Testis (tissue), 2 donors: ENCODE measurements at regions not wholly inside any gene's neighbourhood (a gene's known extent, or its start where the extent isn't known, plus 50 kb on each side); places are given as distances from the start of the nearest gene placed in this dataset.

Experiments used
- DNase-seq: peaks from one replicate; pipeline ENCODE4 v3.0.0-alpha.2; 2019
- H3K27ac ChIP-seq, 2 donors: fragments of 200-600 bp; sonication (generic); one replicate each; pipeline ENCODE4 v1.5.1; 2019
- H3K27me3 ChIP-seq: fragments of 200-600 bp; sonication (generic); one replicate; pipeline ENCODE4 v1.5.1; 2019
- H3K36me3 ChIP-seq: fragments of 200-600 bp; sonication (generic); one replicate; pipeline ENCODE4 v1.5.1; 2017; ENCODE audit warnings: low read depth; ENCODE audit errors: missing control alignments
- H3K4me1 ChIP-seq: fragments of 200-600 bp; sonication (generic); one replicate; pipeline ENCODE4 v1.5.1; 2019
- H3K4me3 ChIP-seq, 2 donors: fragments of 200-600 bp; sonication (generic); one replicate each; pipeline ENCODE4 v1.5.1; 2017 to 2019
- H3K9me3 ChIP-seq: fragments of 200-600 bp; sonication (generic); one replicate; pipeline ENCODE4 v1.5.1; 2017
- POLR2A ChIP-seq: fragments of 450-650 bp; IDR thresholded peaks from one replicate; pipeline ENCODE4 v1.6.1; 2017; ENCODE audit warnings: antibody characterized with exemption, mild to moderate bottlenecking, moderate library complexity
- WGBS, 2 donors: methylation state at CpG; one replicate each; pipeline ENCODE4 v1.1.5; 2018; 5-methylcytosine and 5-hydroxymethylcytosine counted together
- intact Hi-C: fragments of 100-400 bp; cut with DNase I; formaldehyde crosslinking; loops from one replicate; pipeline ENCODE4 v1.15.1; 2023; ENCODE audit warnings: low total_unique reads
- TF ChIP-seq, protein P1 (sequence below), 3 experiments: fragments of 450-650 bp in 2 of 3; fragments of 200-600 bp in 1 of 3; sonication (generic) in 1 of 3; IDR thresholded peaks; one replicate each; pipeline ENCODE4 v1.5.1; 2016 to 2019; ENCODE audit warnings: antibody characterized with exemption in 3 of 3, mild to moderate bottlenecking in 2 of 3, moderate library complexity in 1 of 3

DNA sequence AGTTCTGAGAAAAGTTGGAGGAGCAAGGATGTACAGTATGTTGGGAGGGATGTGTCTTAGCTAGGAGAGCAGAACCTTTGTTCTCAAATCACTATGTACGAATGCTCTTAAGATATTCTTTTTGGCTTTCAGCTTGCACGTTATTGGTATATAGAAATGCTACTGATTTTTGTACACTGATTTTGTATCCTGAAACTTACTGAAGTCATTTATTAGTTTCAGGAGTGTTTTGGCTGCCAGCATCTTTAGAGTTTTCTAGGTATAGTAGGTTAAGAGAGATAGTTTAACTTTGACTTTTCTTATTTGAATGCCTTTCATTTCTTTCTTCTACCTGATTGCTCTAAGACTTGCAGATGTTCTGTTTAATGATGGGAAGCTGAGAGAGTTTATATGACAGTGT, 442.8 kb upstream of the FBXO33 start:
- TF ChIP-seq, protein P1, sequence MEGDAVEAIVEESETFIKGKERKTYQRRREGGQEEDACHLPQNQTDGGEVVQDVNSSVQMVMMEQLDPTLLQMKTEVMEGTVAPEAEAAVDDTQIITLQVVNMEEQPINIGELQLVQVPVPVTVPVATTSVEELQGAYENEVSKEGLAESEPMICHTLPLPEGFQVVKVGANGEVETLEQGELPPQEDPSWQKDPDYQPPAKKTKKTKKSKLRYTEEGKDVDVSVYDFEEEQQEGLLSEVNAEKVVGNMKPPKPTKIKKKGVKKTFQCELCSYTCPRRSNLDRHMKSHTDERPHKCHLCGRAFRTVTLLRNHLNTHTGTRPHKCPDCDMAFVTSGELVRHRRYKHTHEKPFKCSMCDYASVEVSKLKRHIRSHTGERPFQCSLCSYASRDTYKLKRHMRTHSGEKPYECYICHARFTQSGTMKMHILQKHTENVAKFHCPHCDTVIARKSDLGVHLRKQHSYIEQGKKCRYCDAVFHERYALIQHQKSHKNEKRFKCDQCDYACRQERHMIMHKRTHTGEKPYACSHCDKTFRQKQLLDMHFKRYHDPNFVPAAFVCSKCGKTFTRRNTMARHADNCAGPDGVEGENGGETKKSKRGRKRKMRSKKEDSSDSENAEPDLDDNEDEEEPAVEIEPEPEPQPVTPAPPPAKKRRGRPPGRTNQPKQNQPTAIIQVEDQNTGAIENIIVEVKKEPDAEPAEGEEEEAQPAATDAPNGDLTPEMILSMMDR (IDR thresholded peaks at IDR 0.05): no peak
- no peak for TF ChIP-seq POLR2A
- Histone ChIP-seq H3K27me3 (no peaks in the 10 kb centered on the region), H3K36me3 (no peaks in the 10 kb centered on the region), H3K27ac (no peak overlapping the region), H3K4me1 (no peaks in the 10 kb centered on the region), H3K4me3 (no peak overlapping the region), H3K9me3 (no peaks in the 10 kb centered on the region)
- 88 to 90% methylated on average over 2 of the region's 2 CpGs for WGBS, 2 donors
- intact Hi-C loops: no loop called here
- no peak for DNase-seq

DNA sequence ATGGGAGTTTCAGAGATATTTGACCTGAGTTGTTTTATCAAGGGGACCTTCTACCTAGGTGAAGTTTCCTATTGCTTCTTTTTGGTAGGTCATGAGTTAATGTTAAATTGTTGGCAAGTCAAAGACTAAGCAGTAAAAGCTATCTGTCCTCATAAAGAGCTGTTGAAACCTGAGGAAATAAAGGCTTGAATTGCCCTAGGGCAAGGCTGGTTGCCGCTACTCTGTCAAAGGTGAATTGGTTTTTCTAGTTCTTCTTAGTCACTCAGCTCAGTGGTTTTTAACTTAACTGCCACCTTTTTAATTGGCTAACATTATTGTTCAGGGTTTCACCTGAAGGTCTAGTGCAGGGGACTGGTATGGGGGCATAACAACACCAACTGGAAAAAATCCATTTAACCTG, 441.6 kb upstream of the FBXO33 start:
- Histone ChIP-seq H3K27me3 (no peaks in the 10 kb centered on the region), H3K36me3 (no peaks in the 10 kb centered on the region), H3K4me1 (no peaks in the 10 kb centered on the region), H3K9me3 (no peaks in the 10 kb centered on the region), H3K4me3 (no peak overlapping the region), H3K27ac (no peak overlapping the region)
- TF ChIP-seq, protein P1 (IDR thresholded peaks at IDR 0.05): no peak
- TF ChIP-seq POLR2A: no peak
- WGBS, 2 donors: 51 to 89% methylated on average over 1 of the region's 1 CpG
- intact Hi-C loops: no loop called here
- no peak for DNase-seq

DNA sequence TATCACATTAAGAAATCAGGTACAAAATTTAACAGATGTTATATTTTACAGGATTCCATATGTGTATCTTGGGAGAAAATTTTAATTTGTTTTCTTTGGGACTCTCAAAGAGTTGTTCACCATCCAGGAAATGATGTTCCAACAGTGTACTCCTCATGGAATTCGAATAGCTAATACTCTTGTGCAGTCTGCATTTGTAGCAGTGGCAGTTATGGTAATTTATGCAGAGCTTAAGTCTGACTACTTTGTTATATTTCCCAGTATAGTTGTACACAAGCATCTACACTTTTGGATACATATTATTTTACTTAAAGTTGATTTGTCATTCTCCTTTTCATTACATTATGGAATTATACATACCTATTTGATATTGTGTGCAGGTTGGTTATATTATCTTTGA, 436.7 kb upstream of the FBXO33 start:
- TF ChIP-seq, protein P1 (IDR thresholded peaks at IDR 0.05): no peak
- TF ChIP-seq POLR2A: no peak
- intact Hi-C loops: no loop called here

DNA sequence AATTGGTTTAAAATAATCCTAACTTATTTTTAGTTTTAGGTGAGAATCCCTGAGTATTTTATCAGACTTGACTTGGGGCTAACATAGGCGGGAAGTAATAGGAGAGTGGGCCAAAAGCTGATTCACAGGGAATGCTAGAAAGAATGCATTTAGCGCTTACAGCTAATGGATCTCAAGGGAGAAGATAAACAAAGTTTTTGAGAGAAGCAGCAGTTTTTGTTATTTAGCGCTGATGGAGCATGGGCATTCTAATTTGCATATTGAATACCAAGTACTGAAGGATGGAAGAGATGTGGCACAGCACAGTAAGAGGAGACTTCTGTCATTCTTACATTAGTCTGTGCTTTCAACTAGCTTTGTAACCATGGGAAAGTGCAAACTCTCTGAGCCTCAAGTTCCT, 436.0 kb upstream of the FBXO33 start:
- no peak overlapping the region for H3K4me3 ChIP-seq
- H3K4me1 ChIP-seq: no peaks in the 10 kb centered on the region
- no peak overlapping the region for H3K27ac ChIP-seq
- H3K27me3 ChIP-seq: no peaks in the 10 kb centered on the region
- no peaks in the 10 kb centered on the region for H3K9me3 ChIP-seq
- intact Hi-C loops: no loop called here
- no peak for DNase-seq
- 49 to 58% methylated on average over 3 of the region's 3 CpGs for WGBS, 2 donors
- no peaks in the 10 kb centered on the region for H3K36me3 ChIP-seq
- TF ChIP-seq, protein P1 (IDR thresholded peaks at IDR 0.05): no peak
- TF ChIP-seq POLR2A: no peak

More for the DNA sequence above, 436.7 kb upstream of the FBXO33 start:
- no peaks in the 10 kb centered on the region for H3K4me1 ChIP-seq
- no peaks in the 10 kb centered on the region for H3K36me3 ChIP-seq
- no peaks in the 10 kb centered on the region for H3K27me3 ChIP-seq
- WGBS, 2 donors: 48 to 65% methylated on average over 1 of the region's 1 CpG
- H3K4me3 ChIP-seq: no peak overlapping the region
- H3K9me3 ChIP-seq: no peaks in the 10 kb centered on the region
- DNase-seq: no peak
- H3K27ac ChIP-seq: no peak overlapping the region

DNA sequence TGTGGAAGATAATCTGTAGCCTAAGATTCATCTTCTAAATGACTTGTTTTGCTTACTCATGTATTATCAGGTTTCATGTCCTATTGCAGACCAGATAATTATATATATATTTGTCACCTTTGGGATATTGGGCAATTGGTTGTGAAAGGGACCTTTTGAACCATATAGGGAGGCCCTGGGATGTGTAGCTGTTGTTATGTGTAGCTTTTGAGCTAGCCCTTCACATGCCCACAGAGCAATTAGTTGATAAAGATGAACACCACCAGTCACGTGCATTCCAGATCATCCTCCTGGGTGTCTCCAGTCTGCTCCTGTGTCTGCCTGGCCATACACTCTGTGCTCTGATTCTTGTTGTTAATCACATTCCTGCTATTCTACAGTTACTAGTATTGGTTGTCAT, 431.2 kb upstream of the FBXO33 start:
- H3K36me3 ChIP-seq: no peaks in the 10 kb centered on the region
- intact Hi-C loops: no loop called here
- no peaks in the 10 kb centered on the region for H3K4me1 ChIP-seq
- no peak overlapping the region for H3K27ac ChIP-seq
- no peak for DNase-seq
- H3K9me3 ChIP-seq: no peaks in the 10 kb centered on the region
- H3K4me3 ChIP-seq: no peak overlapping the region
- no peak for TF ChIP-seq POLR2A
- TF ChIP-seq, protein P1 (IDR thresholded peaks at IDR 0.05): no peak
- no peaks in the 10 kb centered on the region for H3K27me3 ChIP-seq
- 67 to 95% methylated on average over 1 of the region's 1 CpG for WGBS, 2 donors
